ENCODE measurements at regions not wholly inside any gene's neighbourhood (a gene's known extent, or its start where the extent isn't known, plus 50 kb on each side); places are given as distances from the start of the nearest gene placed in this dataset.

- no peaks in the 10 kb centered on the region for H3K27me3 ChIP-seq (ENCODE audit: insufficient read depth, low read depth)
- no peaks in the 10 kb centered on the region for H3K4me1 ChIP-seq (ENCODE audit: low read depth, poor library complexity, severe bottlenecking)
- H4K20me1 ChIP-seq (ENCODE audit: insufficient read depth) = no peaks in the 10 kb centered on the region
- no peak overlapping the region for H2AFZ ChIP-seq (ENCODE audit: low read depth)
- no peak overlapping the region for H3K27ac ChIP-seq
- no peaks in the 10 kb centered on the region for H3K36me3 ChIP-seq (ENCODE audit: insufficient read depth)
- no peak overlapping the region for H3K4me3 ChIP-seq (IDR thresholded peaks at IDR 0.05; ENCODE audit: insufficient read depth, low read depth, low read length)
- H3K4me2 ChIP-seq = no peak overlapping the region
- no peak for TF ChIP-seq CTCF (conservative IDR thresholded peaks at IDR 0.05; ENCODE audit: low read depth, low read length)
- no peaks in the 10 kb centered on the region for H3K79me2 ChIP-seq (ENCODE audit: insufficient read depth, low read depth)
- H3K9ac ChIP-seq = no peak overlapping the region
Observed at GRCh38 chr7:67440321-67440720, 443.7 kb downstream of the TYW1 start.

GRCh38 chr7:67445728-67446127 lies 449.1 kb downstream of the TYW1 start:
- H4K20me1 ChIP-seq (ENCODE audit: insufficient read depth) = no peaks in the 10 kb centered on the region
- H3K4me1 ChIP-seq (ENCODE audit: low read depth, poor library complexity, severe bottlenecking) = no peaks in the 10 kb centered on the region
- H2AFZ ChIP-seq (ENCODE audit: low read depth) = no peak overlapping the region
- H3K27ac ChIP-seq = no peak overlapping the region
- no peaks in the 10 kb centered on the region for H3K79me2 ChIP-seq (ENCODE audit: insufficient read depth, low read depth)
- H3K4me2 ChIP-seq = no peak overlapping the region
- no peaks in the 10 kb centered on the region for H3K27me3 ChIP-seq (ENCODE audit: insufficient read depth, low read depth)
- TF ChIP-seq CTCF (conservative IDR thresholded peaks at IDR 0.05; ENCODE audit: low read depth, low read length) = no peak
- H3K4me3 ChIP-seq (IDR thresholded peaks at IDR 0.05; ENCODE audit: insufficient read depth, low read depth, low read length) = no peak overlapping the region
- no peak overlapping the region for H3K9ac ChIP-seq
- no peaks in the 10 kb centered on the region for H3K36me3 ChIP-seq (ENCODE audit: insufficient read depth)

GRCh38 chr7:67447297-67447696 lies 450.7 kb downstream of the TYW1 start:
- no peak overlapping the region for H3K4me2 ChIP-seq
- no peak overlapping the region for H2AFZ ChIP-seq (ENCODE audit: low read depth)
- H3K27ac ChIP-seq = no peak overlapping the region
- H3K27me3 ChIP-seq (ENCODE audit: insufficient read depth, low read depth) = no peaks in the 10 kb centered on the region
- H4K20me1 ChIP-seq (ENCODE audit: insufficient read depth) = no peaks in the 10 kb centered on the region
- no peaks in the 10 kb centered on the region for H3K79me2 ChIP-seq (ENCODE audit: insufficient read depth, low read depth)
- no peaks in the 10 kb centered on the region for H3K36me3 ChIP-seq (ENCODE audit: insufficient read depth)
- no peaks in the 10 kb centered on the region for H3K4me1 ChIP-seq (ENCODE audit: low read depth, poor library complexity, severe bottlenecking)
- no peak overlapping the region for H3K4me3 ChIP-seq (IDR thresholded peaks at IDR 0.05; ENCODE audit: insufficient read depth, low read depth, low read length)
- no peak overlapping the region for H3K9ac ChIP-seq
- TF ChIP-seq CTCF (conservative IDR thresholded peaks at IDR 0.05; ENCODE audit: low read depth, low read length) = no peak

- H4K20me1 ChIP-seq (ENCODE audit: insufficient read depth) = no peaks in the 10 kb centered on the region
Observed at GRCh38 chr7:67448271-67448670, 451.6 kb downstream of the TYW1 start.

More at GRCh38 chr7:67448271-67448670, 451.6 kb downstream of the TYW1 start:
- TF ChIP-seq CTCF (conservative IDR thresholded peaks at IDR 0.05; ENCODE audit: low read depth, low read length) = no peak
- Histone ChIP-seq H3K9ac (no peak overlapping the region), H3K4me2 (no peak overlapping the region), H3K79me2 (ENCODE audit: insufficient read depth, low read depth) (no peaks in the 10 kb centered on the region), H3K36me3 (ENCODE audit: insufficient read depth) (no peaks in the 10 kb centered on the region), H2AFZ (ENCODE audit: low read depth) (no peak overlapping the region), H3K4me3 (IDR thresholded peaks at IDR 0.05; ENCODE audit: insufficient read depth, low read depth, low read length) (no peak overlapping the region), H3K27me3 (ENCODE audit: insufficient read depth, low read depth) (no peaks in the 10 kb centered on the region), H3K27ac (no peak overlapping the region), H3K4me1 (ENCODE audit: low read depth, poor library complexity, severe bottlenecking) (no peaks in the 10 kb centered on the region)
